PC-9 (cell line): ENCODE measurements at regions not wholly inside any gene's neighbourhood (a gene's known extent, or its start where the extent isn't known, plus 50 kb on each side); places are given as distances from the start of the nearest gene placed in this dataset.

Source experiments
- CTCF ChIP-seq: fragments of 200-600 bp; sonication (generic); conservative IDR thresholded peaks from 2 replicates; pipeline ENCODE4 v1.6.1; 2017; ENCODE audit warnings: mixed run types, antibody characterized with exemption, mild to moderate bottlenecking, moderate library complexity
- EZH2 ChIP-seq: fragments of 200-600 bp; sonication (generic); IDR thresholded peaks from 2 replicates; pipeline ENCODE4 v1.8.0; 2017; ENCODE audit warnings: antibody characterized with exemption, low read depth

GRCh38 chr16:65333283-65333682 lies 211.4 kb upstream of the CDH11 start:
- no peak for TF ChIP-seq CTCF
- TF ChIP-seq EZH2: no peak
